HCT116 (cell line): ENCODE measurements at regions not wholly inside any gene's neighbourhood (a gene's known extent, or its start where the extent isn't known, plus 50 kb on each side); places are given as distances from the start of the nearest gene placed in this dataset.
"Not testable (repeated sequence)": the region's sequence is repeated elsewhere in the genome, so short reads cannot be mapped to it uniquely, and the experiment has no call there.

ENCODE experiments used
- ATAC-seq: fragments of 200-7000 bp; cut with Tn5 transposase; 2 replicates; pipeline ENCODE4 v1.9.1; 2020; ENCODE audit warnings: mild to moderate bottlenecking, moderate library complexity
- BruUV-seq: library from RNA; stranded (reverse); fragments of 400-500 nt; replicated peaks from 2 replicates; lab custom pipeline; 2021; lab: Mats Ljungman, UMichigan
- CTCF ChIA-PET: fragments of 300-600 bp; sonication (Branson Sonifier 250); formaldehyde crosslinking; loops from one replicate; lab custom pipeline; 2021; ENCODE audit warnings: antibody characterized with exemption; lab: Charles Lee
- POLR2A ChIA-PET: fragments of 300-600, 350-600 bp; sonication (Branson Sonifier 250); formaldehyde crosslinking; loops from one replicate; lab custom pipeline; 2021; ENCODE audit warnings: antibody characterized with exemption; lab: Charles Lee
- RAD21 ChIA-PET, 2 experiments: fragments of 300-600 bp; sonication (Branson Sonifier 250); formaldehyde crosslinking; loops; one replicate each; lab custom pipeline; 2023; ENCODE audit warnings: low total read pairs in 2 of 2; ENCODE audit not compliant: uncharacterized antibody in 2 of 2, unreplicated experiment in 2 of 2, low non-redundant PET in 1 of 2; lab: Charles Lee
- DNase-seq: peaks from one replicate; pipeline ENCODE4 v3.0.0-alpha.2; 2010; ENCODE audit warnings: low read depth, low spot score
- H2AFZ ChIP-seq: fragments of 200-600 bp; shearing (Covaris generic), sonication (generic); 2 replicates; pipeline ENCODE4 v1.6.1; 2017; ENCODE audit warnings: low read depth, mixed run types, mixed read lengths, antibody characterized with exemption, low read length; ENCODE audit not compliant: poor library complexity, severe bottlenecking
- H3K27ac ChIP-seq: 2 replicates; pipeline ENCODE4 v1.5.1; 2012; ENCODE audit warnings: low read depth, low read length
- H3K27me3 ChIP-seq: fragments of 200-600 bp; sonication (generic); 2 replicates; pipeline ENCODE4 v1.6.1; 2016; ENCODE audit warnings: mixed run types, low read length, mixed read lengths; ENCODE audit not compliant: insufficient read depth
- H3K36me3 ChIP-seq, 2 experiments: fragments of 200-500 bp in 1 of 2; fragments of 200-600 bp in 1 of 2; sonication (Bioruptor generic) in 1 of 2; sonication (generic) in 1 of 2; 2 replicates each; pipeline versions ENCODE4 v1.5.1 to v1.6.1; 2014 to 2016; ENCODE audit warnings: low read length in 2 of 2, inconsistent platforms in 1 of 2, mixed read lengths in 1 of 2, mixed run types in 1 of 2; ENCODE audit not compliant: insufficient read depth in 2 of 2, control insufficient read depth in 1 of 2
- H3K4me1 ChIP-seq, 2 experiments: fragments of 200-600 bp in 1 of 2; sonication (generic) in 1 of 2; 2 replicates each; pipeline versions ENCODE4 v1.5.1 to v1.6.1; 2012 to 2017; ENCODE audit warnings: low read length in 2 of 2, inconsistent platforms in 1 of 2, mild to moderate bottlenecking in 1 of 2, mixed read lengths in 1 of 2, mixed run types in 1 of 2, moderate library complexity in 1 of 2; ENCODE audit not compliant: insufficient read depth in 2 of 2, control insufficient read depth in 1 of 2
- H3K4me2 ChIP-seq: fragments of 200-600 bp; sonication (generic); 2 replicates; pipeline ENCODE4 v1.6.1; 2017; ENCODE audit warnings: mixed run types, low read length, mixed read lengths
- H3K4me3 ChIP-seq, 2 experiments: fragments of 200-600 bp in 1 of 2; sonication (generic) in 1 of 2; replicated peaks in 1 of 2; 2 replicates each; pipeline ENCODE4 v1.5.1; 2011 to 2016; ENCODE audit warnings: low read length in 2 of 2, control low read depth in 1 of 2, low read depth in 1 of 2, mild to moderate bottlenecking in 1 of 2, mixed read lengths in 1 of 2, mixed run types in 1 of 2
- H3K79me2 ChIP-seq: fragments of 200-600 bp; sonication (generic); 2 replicates; pipeline ENCODE4 v1.6.1; 2017; ENCODE audit warnings: mild to moderate bottlenecking, mixed run types, low read length, moderate library complexity, mixed read lengths; ENCODE audit not compliant: insufficient read depth
- H3K9ac ChIP-seq: fragments of 200-600 bp; sonication (generic); 2 replicates; pipeline ENCODE4 v1.6.1; 2016; ENCODE audit warnings: low read length, mixed read lengths
- H3K9me2 ChIP-seq: fragments of 200-600 bp; sonication (generic), shearing (Covaris generic); 2 replicates; pipeline ENCODE4 v1.6.1; 2017; ENCODE audit warnings: mixed run types, mild to moderate bottlenecking, moderate library complexity; ENCODE audit not compliant: insufficient read depth
- H3K9me3 ChIP-seq, 2 experiments: fragments of 200-500 bp in 1 of 2; fragments of 200-600 bp in 1 of 2; sonication (Bioruptor generic) in 1 of 2; sonication (generic) in 1 of 2; 2 replicates each; pipeline ENCODE4 v1.6.1; 2014 to 2017; ENCODE audit warnings: low read length in 2 of 2, mixed read lengths in 2 of 2, inconsistent platforms in 1 of 2, low read depth in 1 of 2, mild to moderate bottlenecking in 1 of 2, mixed run types in 1 of 2, moderate library complexity in 1 of 2; ENCODE audit not compliant: control insufficient read depth in 1 of 2, insufficient read depth in 1 of 2
- H4K20me1 ChIP-seq: fragments of 200-600 bp; sonication (generic), shearing (Covaris generic); 2 replicates; pipeline ENCODE4 v1.6.1; 2017; ENCODE audit warnings: mixed run types, mild to moderate bottlenecking, moderate library complexity; ENCODE audit not compliant: insufficient read depth
- CEBPB ChIP-seq: IDR thresholded peaks from 2 replicates; pipeline ENCODE4 v1.6.1; 2012; ENCODE audit warnings: low read depth
- EGR1 ChIP-seq: IDR thresholded peaks from 2 replicates; pipeline ENCODE4 v1.6.1; 2012; ENCODE audit warnings: low read depth
- ELF1 ChIP-seq: IDR thresholded peaks from 2 replicates; pipeline ENCODE4 v1.6.1; 2012; ENCODE audit warnings: low read depth, borderline replicate concordance
- POLR2A ChIP-seq: IDR thresholded peaks from 2 replicates; pipeline ENCODE4 v1.7.0; 2011; ENCODE audit warnings: borderline replicate concordance; ENCODE audit not compliant: insufficient read depth, insufficient read length; ENCODE audit errors: extremely low read depth
- RAD21 ChIP-seq: IDR thresholded peaks from 2 replicates; pipeline ENCODE4 v1.6.1; 2012; ENCODE audit warnings: low read depth, mild to moderate bottlenecking
- SIN3A ChIP-seq: IDR thresholded peaks from 2 replicates; pipeline ENCODE4 v1.6.1; 2012; ENCODE audit warnings: low read depth
- ZFX ChIP-seq: fragments of 450-650 bp; IDR thresholded peaks from 2 replicates; pipeline ENCODE4 v1.6.1; 2017
- intact Hi-C: fragments of 100-400 bp; cut with micrococcal nuclease; formaldehyde crosslinking; loops from 2 replicates; pipeline ENCODE4 v1.10.0; 2022

DNA sequence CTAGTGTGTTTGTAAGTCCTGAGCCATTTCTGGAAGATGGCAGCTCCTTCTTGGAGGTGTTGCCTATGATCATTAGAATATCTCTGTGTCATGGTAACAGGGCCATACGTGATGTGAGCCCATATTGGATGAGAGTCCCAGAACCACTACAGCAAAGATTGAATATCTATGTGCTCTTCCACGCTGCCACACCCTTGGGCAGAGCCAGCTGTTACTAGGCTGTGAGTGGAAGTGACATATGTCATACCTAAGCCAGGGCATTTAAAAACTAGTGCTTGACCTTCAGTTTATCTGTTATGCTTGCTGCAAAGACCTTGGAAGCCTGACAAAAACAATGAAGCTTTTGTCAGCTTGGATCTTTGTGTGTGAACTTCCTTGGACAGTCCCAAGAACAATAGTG lies 495.1 kb upstream of the CCDC196 start:
- H4K20me1 ChIP-seq, result no peaks in the 10 kb centered on the region
- H2AFZ ChIP-seq, result no peak overlapping the region
- 0 out of 2 replicates have a peak, but pooled peaks cover 5% of the 10 kb centered on the region for H3K27me3 ChIP-seq
- BruUV-seq, result no TSS peak
- DNase-seq (no peak), ATAC-seq (no peak)
- intact Hi-C loops, result no loop called here
- H3K4me2 ChIP-seq, result no peak overlapping the region
- no peaks in the 10 kb centered on the region for H3K36me3 ChIP-seq
- H3K9me2 ChIP-seq, result no peaks in the 10 kb centered on the region
- H3K9me3 ChIP-seq, result no peaks in the 10 kb centered on the region
- no peaks in the 10 kb centered on the region for H3K4me1 ChIP-seq
- no peak overlapping the region for H3K27ac ChIP-seq
- ChIA-PET POLR2A (no interaction called here), CTCF (no interaction called here), RAD21 (no interaction called here)
- no peaks in the 10 kb centered on the region for H3K79me2 ChIP-seq
- no peak overlapping the region for H3K4me3 ChIP-seq
- no peak overlapping the region for H3K9ac ChIP-seq
- TF ChIP-seq ZFX (no peak), SIN3A (no peak), POLR2A (no peak), ELF1 (no peak), RAD21 (no peak), EGR1 (no peak), CEBPB (no peak)

DNA sequence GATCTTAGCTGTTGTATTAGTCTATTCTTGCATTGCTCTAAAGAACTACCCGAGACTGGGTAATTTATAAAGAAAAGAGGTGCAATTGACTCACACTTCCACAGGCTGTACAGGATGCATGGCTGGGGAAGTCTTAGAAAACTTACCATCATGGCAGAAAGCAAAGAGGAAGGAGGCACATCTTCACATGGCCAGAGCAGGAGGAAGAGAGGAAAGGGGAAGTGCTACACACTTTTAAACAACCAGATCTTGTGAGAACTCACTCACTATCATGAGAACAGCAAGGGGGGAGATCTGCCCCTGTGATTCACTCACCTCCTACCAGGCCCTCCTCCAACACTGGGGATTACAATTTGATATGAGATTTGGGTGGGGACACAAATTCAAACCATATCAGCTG lies 494.2 kb upstream of the CCDC196 start:
- H3K4me3 ChIP-seq, BruUV-seq, H4K20me1 ChIP-seq, RAD21 ChIA-PET, intact Hi-C loops, H3K9me3 ChIP-seq, CTCF ChIA-PET, H3K9me2 ChIP-seq, H3K36me3 ChIP-seq, H3K79me2 ChIP-seq, DNase-seq, H3K9ac ChIP-seq, H3K4me1 ChIP-seq, H2AFZ ChIP-seq, ATAC-seq, H3K27ac ChIP-seq, H3K27me3 ChIP-seq, H3K4me2 ChIP-seq: not testable (repeated sequence)
- POLR2A ChIA-PET, result interaction anchor here (0.6 kb wide), 1 partner anchor 1249 kb away, joined by 6 read pairs; the partner anchor contains the start of gene PALS1
